Duodenal mucosa (tissue), 2 donors: ENCODE measurements at regions not wholly inside any gene's neighbourhood (a gene's known extent, or its start where the extent isn't known, plus 50 kb on each side); places are given as distances from the start of the nearest gene placed in this dataset.

ENCODE experiments used
- H3K27ac ChIP-seq: one replicate; pipeline ENCODE4 v1.7.0; 2013; ENCODE audit warnings: low read depth, low read length
- H3K27me3 ChIP-seq, 2 donors: one replicate each; pipeline ENCODE4 v1.7.0; 2013; ENCODE audit warnings: low read length in 2 of 2, control low read depth in 1 of 2; ENCODE audit not compliant: insufficient read depth in 2 of 2, control insufficient read depth in 1 of 2
- H3K36me3 ChIP-seq, 2 donors: one replicate each; pipeline ENCODE4 v1.7.0; 2013; ENCODE audit warnings: low read length in 2 of 2, control low read depth in 1 of 2; ENCODE audit not compliant: insufficient read depth in 2 of 2, control insufficient read depth in 1 of 2
- H3K4me1 ChIP-seq, 2 donors: one replicate each; pipeline ENCODE4 v1.7.0; 2013; ENCODE audit warnings: low read length in 2 of 2, control low read depth in 1 of 2; ENCODE audit not compliant: insufficient read depth in 2 of 2, control insufficient read depth in 1 of 2
- H3K4me3 ChIP-seq, 2 donors: one replicate each; pipeline ENCODE4 v1.7.0; 2013; ENCODE audit warnings: low read length in 2 of 2, low read depth in 1 of 2
- H3K9ac ChIP-seq, 2 donors: one replicate each; pipeline ENCODE4 v1.7.0; 2013; ENCODE audit warnings: low read length in 2 of 2, low read depth in 1 of 2
- H3K9me3 ChIP-seq, 2 donors: one replicate each; pipeline ENCODE4 v1.7.0; 2013; ENCODE audit warnings: low read length in 2 of 2, control low read depth in 1 of 2; ENCODE audit not compliant: control insufficient read depth in 1 of 2

- Histone ChIP-seq H3K27me3 (peaks cover 0 to 6% of the 10 kb centered on the region in 2 donors), H3K9ac (no peak overlapping the region), H3K36me3 (no peaks in the 10 kb centered on the region), H3K9me3 (no peaks in the 10 kb centered on the region), H3K4me1 (no peaks in the 10 kb centered on the region), H3K4me3 (no peak overlapping the region), H3K27ac (no peak overlapping the region)
Observed at GRCh38 chr2:16538707-16539106, 126.9 kb downstream of the CYRIA start.

DNA sequence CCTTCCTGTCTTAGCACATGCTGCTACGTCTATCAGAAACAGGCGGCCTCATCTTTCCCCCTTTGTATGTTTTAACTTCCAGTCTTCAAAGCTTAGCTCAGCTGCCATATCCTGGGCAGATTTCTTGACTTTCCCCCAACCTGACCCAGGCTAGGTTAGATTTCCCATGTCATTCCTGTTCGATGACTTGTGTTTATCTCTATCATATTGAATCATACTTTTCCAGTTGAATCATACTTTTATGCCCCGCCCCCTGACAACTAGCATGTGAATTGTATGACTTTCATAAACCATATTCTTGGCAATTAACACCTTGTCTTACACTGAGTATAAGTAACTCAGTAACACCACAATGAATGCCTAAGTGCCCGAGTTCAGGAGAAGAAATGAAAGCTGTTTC lies 128.3 kb downstream of the CYRIA start:
- no peak overlapping the region for H3K4me3 ChIP-seq
- no peaks in the 10 kb centered on the region for H3K4me1 ChIP-seq
- H3K36me3 ChIP-seq, result no peaks in the 10 kb centered on the region
- H3K9me3 ChIP-seq, result no peaks in the 10 kb centered on the region
- H3K27ac ChIP-seq, result no peak overlapping the region
- H3K27me3 ChIP-seq, result peaks cover 0 to 6% of the 10 kb centered on the region in 2 donors
- H3K9ac ChIP-seq, result no peak overlapping the region

DNA sequence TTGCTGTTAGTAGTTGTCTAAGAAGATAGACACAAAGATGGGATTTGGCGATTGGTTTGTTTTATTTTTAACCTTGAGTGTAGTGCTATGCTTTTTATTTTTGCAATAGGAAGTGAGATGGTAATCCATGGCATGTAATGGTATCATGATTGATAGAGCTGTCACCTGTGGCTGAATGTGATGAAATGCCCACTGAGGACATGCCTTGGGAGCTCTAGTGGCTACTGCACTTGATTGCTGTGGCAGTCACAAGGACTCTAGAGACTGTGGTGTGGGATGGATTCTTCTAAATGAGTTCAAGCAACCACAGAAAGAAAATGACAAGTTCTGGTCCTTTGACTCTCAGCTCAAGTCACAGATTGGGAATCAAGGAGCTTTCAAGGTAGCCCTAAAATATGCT lies 139.4 kb downstream of the CYRIA start:
- H3K9ac ChIP-seq, result no peak overlapping the region
- H3K36me3 ChIP-seq, result no peaks in the 10 kb centered on the region
- H3K9me3 ChIP-seq, result no peaks in the 10 kb centered on the region
- no peak overlapping the region for H3K4me3 ChIP-seq
- H3K27me3 ChIP-seq, result peaks cover 0 to 2% of the 10 kb centered on the region in 2 donors
- H3K27ac ChIP-seq, result no peak overlapping the region
- no peaks in the 10 kb centered on the region for H3K4me1 ChIP-seq

GRCh38 chr2:16525265-16525887 lies 140.3 kb downstream of the CYRIA start:
- Histone ChIP-seq H3K27ac (no peak overlapping the region), H3K4me1 (no peaks in the 10 kb centered on the region), H3K36me3 (no peaks in the 10 kb centered on the region), H3K9me3 (no peaks in the 10 kb centered on the region), H3K27me3 (peaks cover 0 to 2% of the 10 kb centered on the region in 2 donors), H3K4me3 (no peak overlapping the region), H3K9ac (no peak overlapping the region)

DNA sequence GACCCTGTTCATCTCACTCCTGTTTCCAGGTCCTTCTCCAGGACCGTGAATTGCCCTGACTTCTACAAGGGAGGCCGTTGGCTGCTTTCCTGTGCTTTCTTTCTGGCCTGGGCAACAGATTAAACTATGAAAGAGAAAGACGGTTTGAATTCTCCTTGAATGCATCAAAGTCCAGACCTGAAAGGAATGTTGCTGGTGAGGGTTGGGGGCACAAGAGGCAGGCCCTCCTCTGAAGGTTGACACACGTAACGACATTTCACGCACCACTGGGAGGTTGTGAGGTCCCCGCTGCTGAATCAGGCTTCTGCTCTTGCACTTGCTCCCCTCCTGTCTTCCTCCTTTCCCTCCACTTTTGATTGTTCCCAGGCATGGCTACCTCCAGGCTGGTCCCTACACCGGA lies 141.9 kb downstream of the CYRIA start:
- Histone ChIP-seq H3K4me3 (no peak overlapping the region), H3K36me3 (no peaks in the 10 kb centered on the region), H3K9ac (no peak overlapping the region), H3K9me3 (no peaks in the 10 kb centered on the region), H3K27me3 (peaks cover 0 to 2% of the 10 kb centered on the region in 2 donors), H3K27ac (no peak overlapping the region), H3K4me1 (no peaks in the 10 kb centered on the region)

GRCh38 chr2:16522031-16522831 lies 143.4 kb downstream of the CYRIA start:
- no peak overlapping the region for H3K9ac ChIP-seq
- H3K27me3 ChIP-seq, result peaks cover 0 to under 1% of the 10 kb centered on the region in 2 donors
- H3K9me3 ChIP-seq, result no peaks in the 10 kb centered on the region
- H3K4me1 ChIP-seq, result no peaks in the 10 kb centered on the region
- H3K36me3 ChIP-seq, result no peaks in the 10 kb centered on the region
- H3K4me3 ChIP-seq, result no peak overlapping the region
- no peak overlapping the region for H3K27ac ChIP-seq

DNA sequence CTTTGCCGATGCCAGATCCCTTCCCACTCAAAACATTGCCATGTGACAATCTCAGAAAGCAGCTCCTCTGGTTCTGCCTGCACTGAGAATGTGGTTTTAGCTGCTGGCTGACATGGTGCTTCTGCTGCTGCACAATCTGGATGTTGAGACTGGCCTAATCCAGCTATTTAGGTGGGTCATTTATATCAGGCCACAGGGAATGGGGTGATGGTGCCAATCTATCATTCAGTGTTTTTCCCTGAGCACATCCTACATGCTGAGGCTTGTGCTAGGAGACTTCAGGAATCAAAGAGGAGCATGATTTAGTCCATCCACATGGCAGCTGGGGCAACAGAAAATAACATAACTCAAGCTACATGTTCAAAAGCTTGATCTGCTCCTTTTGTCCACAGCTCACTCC lies 144.7 kb downstream of the CYRIA start:
- Histone ChIP-seq H3K36me3 (no peaks in the 10 kb centered on the region), H3K4me1 (no peaks in the 10 kb centered on the region), H3K4me3 (no peak overlapping the region), H3K27me3 (no peaks in the 10 kb centered on the region), H3K27ac (no peak overlapping the region), H3K9ac (no peak overlapping the region), H3K9me3 (no peaks in the 10 kb centered on the region)

GRCh38 chr2:16515696-16516095 lies 149.9 kb downstream of the CYRIA start:
- H3K27ac ChIP-seq, result no peak overlapping the region
- H3K4me3 ChIP-seq, result no peak overlapping the region
- no peak overlapping the region for H3K9ac ChIP-seq
- no peaks in the 10 kb centered on the region for H3K36me3 ChIP-seq
- H3K9me3 ChIP-seq, result no peaks in the 10 kb centered on the region
- peaks cover 0 to 7% of the 10 kb centered on the region in 2 donors for H3K27me3 ChIP-seq
- H3K4me1 ChIP-seq, result no peaks in the 10 kb centered on the region

GRCh38 chr2:16513626-16514025 lies 152.0 kb downstream of the CYRIA start:
- Histone ChIP-seq H3K27ac (no peak overlapping the region), H3K27me3 (peaks cover 8 to 25% of the 10 kb centered on the region in 2 donors), H3K4me1 (no peaks in the 10 kb centered on the region), H3K9ac (no peak overlapping the region), H3K9me3 (no peaks in the 10 kb centered on the region), H3K4me3 (no peak overlapping the region), H3K36me3 (no peaks in the 10 kb centered on the region)

DNA sequence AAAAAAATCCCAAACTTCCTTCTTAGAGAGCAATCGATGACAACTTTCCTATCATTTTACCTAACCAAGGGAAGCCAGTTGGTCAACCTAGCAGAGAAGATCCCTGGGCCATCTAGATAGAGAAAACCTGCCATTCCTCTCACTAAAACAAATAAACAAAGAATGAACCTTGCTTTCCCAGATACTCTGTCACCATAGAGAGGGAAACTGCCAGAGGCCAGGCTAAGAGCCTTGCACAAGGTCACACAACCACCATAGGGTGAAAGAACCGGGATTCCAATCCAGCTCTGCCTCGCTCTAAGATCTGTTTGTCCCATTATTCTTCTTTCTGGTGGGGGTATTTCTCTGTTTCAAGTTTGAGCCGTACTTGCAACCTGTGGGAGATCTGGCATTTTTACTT lies 154.6 kb downstream of the CYRIA start:
- Histone ChIP-seq H3K9ac (no peak overlapping the region), H3K36me3 (no peaks in the 10 kb centered on the region), H3K4me3 (no peak overlapping the region), H3K27ac (no peak overlapping the region), H3K4me1 (peaks cover 0 to 4% of the 10 kb centered on the region in 2 donors), H3K9me3 (no peaks in the 10 kb centered on the region), H3K27me3 (peaks cover 15 to 37% of the 10 kb centered on the region in 2 donors)
